ENCODE measurements at regions not wholly inside any gene's neighbourhood (a gene's known extent, or its start where the extent isn't known, plus 50 kb on each side); places are given as distances from the start of the nearest gene placed in this dataset.

DNA sequence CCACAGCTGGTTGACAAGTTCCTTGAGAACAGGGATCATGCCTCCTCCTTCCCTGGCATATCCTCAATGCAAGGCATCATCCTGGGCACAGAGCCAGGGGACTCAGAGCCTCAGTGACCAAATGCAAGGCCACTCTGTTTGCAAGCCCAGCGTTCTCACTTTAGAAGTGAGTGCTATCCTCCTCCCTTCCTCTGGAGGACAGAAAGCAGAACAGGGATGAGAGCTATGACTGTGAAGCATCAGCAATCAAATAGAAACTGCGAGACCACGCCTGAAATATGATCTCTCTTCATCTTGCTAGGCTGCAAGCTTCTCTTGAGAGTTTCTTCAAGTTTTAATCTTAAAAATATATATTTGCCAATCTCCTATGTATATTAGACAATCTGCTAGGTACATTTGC, 119.8 kb downstream of the LRATD1 start:
- Mint-ChIP-seq H3K4me1 (ENCODE audit: insufficient read depth, unreplicated experiment) (peaks cover 14% of the 10 kb centered on the region), H3K4me3 (ENCODE audit: unreplicated experiment) (no peak overlapping the region), H3K27ac (ENCODE audit: low read depth, unreplicated experiment) (no peak overlapping the region), H3K27me3 (ENCODE audit: insufficient read depth, unreplicated experiment) (no peaks in the 10 kb centered on the region), H3K36me3 (ENCODE audit: insufficient read depth, unreplicated experiment) (no peaks in the 10 kb centered on the region), H3K9me3 (ENCODE audit: unreplicated experiment) (no peaks in the 10 kb centered on the region)
- ChIA-PET POLR2A (interaction anchor here (1.0 kb wide), 1 partner anchor 116 kb away, joined by 3 read pairs; no protein-coding TSS in a partner anchor), CTCF (interaction anchor here (1.4 kb wide), 1 partner anchor 117 kb away, joined by 3 read pairs; no protein-coding TSS in a partner anchor)
- no TSS peak for BruUV-seq (replicated peaks)
- intact Hi-C loops (cut with micrococcal nuclease) = no loop called here
- TF ChIP-seq CTCF (IDR thresholded peaks at IDR 0.05; ENCODE audit: unreplicated experiment) = no peak
- DNase-seq (ENCODE audit: unreplicated experiment) = peak; percentile 43

GRCh38 chr2:14756122-14756541, 123.6 kb downstream of the LRATD1 start:
- ChIA-PET CTCF (interaction anchor here (0.7 kb wide), 1 partner anchor 69 kb away, joined by 3 read pairs; no protein-coding TSS in a partner anchor), POLR2A (interaction anchor here (0.6 to 0.7 kb wide), 2 partner anchors 218 to 521 kb away, joined by 3 to 6 read pairs; no protein-coding TSS in a partner anchor)
- Mint-ChIP-seq H3K4me3 (ENCODE audit: unreplicated experiment) (peak overlapping the region; percentile 20), H3K27ac (ENCODE audit: low read depth, unreplicated experiment) (no peak overlapping the region), H3K36me3 (ENCODE audit: insufficient read depth, unreplicated experiment) (no peaks in the 10 kb centered on the region), H3K4me1 (ENCODE audit: insufficient read depth, unreplicated experiment) (peaks cover 19% of the 10 kb centered on the region), H3K9me3 (ENCODE audit: unreplicated experiment) (no peaks in the 10 kb centered on the region), H3K27me3 (ENCODE audit: insufficient read depth, unreplicated experiment) (no peaks in the 10 kb centered on the region)
- TF ChIP-seq CTCF (IDR thresholded peaks at IDR 0.05; ENCODE audit: unreplicated experiment) = no peak
- peak; percentile 27 for DNase-seq (ENCODE audit: unreplicated experiment)
- intact Hi-C loops (cut with micrococcal nuclease) = loop anchor here (2.0 kb wide), 1 partner anchor 121 kb away; no protein-coding TSS in a partner anchor
- no TSS peak for BruUV-seq (replicated peaks)

GRCh38 chr2:14756981-14757657, 124.6 kb downstream of the LRATD1 start:
- Mint-ChIP-seq H3K27ac (ENCODE audit: low read depth, unreplicated experiment) (no peak overlapping the region), H3K9me3 (ENCODE audit: unreplicated experiment) (no peaks in the 10 kb centered on the region), H3K4me3 (ENCODE audit: unreplicated experiment) (peak overlapping the region; percentile 20), H3K36me3 (ENCODE audit: insufficient read depth, unreplicated experiment) (no peaks in the 10 kb centered on the region), H3K27me3 (ENCODE audit: insufficient read depth, unreplicated experiment) (no peaks in the 10 kb centered on the region), H3K4me1 (ENCODE audit: insufficient read depth, unreplicated experiment) (peaks cover 19% of the 10 kb centered on the region)
- CTCF ChIA-PET = interaction anchor here (0.7 kb wide), 1 partner anchor 178 kb away, joined by 3 read pairs; no protein-coding TSS in a partner anchor
- TF ChIP-seq CTCF (IDR thresholded peaks at IDR 0.05; ENCODE audit: unreplicated experiment) = no peak
- intact Hi-C loops (cut with micrococcal nuclease) = loop anchor here (2.0 kb wide), 1 partner anchor 122 kb away; no protein-coding TSS in a partner anchor
- POLR2A ChIA-PET = interaction anchor here (0.7 kb wide), 1 partner anchor 17 kb away, joined by 3 read pairs; no protein-coding TSS in a partner anchor
- no TSS peak for BruUV-seq (replicated peaks)
- DNase-seq (ENCODE audit: unreplicated experiment) = peak; percentile 93

GRCh38 chr2:14759082-14759481, 126.6 kb downstream of the LRATD1 start:
- Mint-ChIP-seq H3K4me3 (ENCODE audit: unreplicated experiment) (no peak overlapping the region), H3K9me3 (ENCODE audit: unreplicated experiment) (no peaks in the 10 kb centered on the region), H3K27ac (ENCODE audit: low read depth, unreplicated experiment) (no peak overlapping the region), H3K4me1 (ENCODE audit: insufficient read depth, unreplicated experiment) (peaks cover 19% of the 10 kb centered on the region), H3K27me3 (ENCODE audit: insufficient read depth, unreplicated experiment) (no peaks in the 10 kb centered on the region), H3K36me3 (ENCODE audit: insufficient read depth, unreplicated experiment) (no peaks in the 10 kb centered on the region)
- ChIA-PET POLR2A (no interaction called here), CTCF (interaction anchor here (0.6 kb wide), 2 partner anchors 140 to 564 kb away, joined by 3 to 5 read pairs; no protein-coding TSS in a partner anchor)
- TF ChIP-seq CTCF (IDR thresholded peaks at IDR 0.05; ENCODE audit: unreplicated experiment) = no peak
- intact Hi-C loops (cut with micrococcal nuclease) = no loop called here
- BruUV-seq (replicated peaks) = no TSS peak
- DNase-seq (ENCODE audit: unreplicated experiment) = no peak
